Stimulated activated naive CD4-positive, alpha-beta T cell treated with Interleukin-2 at 50 U/mL for 16 hours (primary cell): ENCODE measurements at regions not wholly inside any gene's neighbourhood (a gene's known extent, or its start where the extent isn't known, plus 50 kb on each side); places are given as distances from the start of the nearest gene placed in this dataset.
A peak's percentile ranks its signal among the peaks of the same experiment; 100 is the strongest.
"Not testable (repeated sequence)": the region's sequence is repeated elsewhere in the genome, so short reads cannot be mapped to it uniquely, and the experiment has no call there.

Experiments
- DNase-seq: peaks from one replicate; lab custom pipeline; 2025; lab: John Stamatoyannopoulos, UW

DNA sequence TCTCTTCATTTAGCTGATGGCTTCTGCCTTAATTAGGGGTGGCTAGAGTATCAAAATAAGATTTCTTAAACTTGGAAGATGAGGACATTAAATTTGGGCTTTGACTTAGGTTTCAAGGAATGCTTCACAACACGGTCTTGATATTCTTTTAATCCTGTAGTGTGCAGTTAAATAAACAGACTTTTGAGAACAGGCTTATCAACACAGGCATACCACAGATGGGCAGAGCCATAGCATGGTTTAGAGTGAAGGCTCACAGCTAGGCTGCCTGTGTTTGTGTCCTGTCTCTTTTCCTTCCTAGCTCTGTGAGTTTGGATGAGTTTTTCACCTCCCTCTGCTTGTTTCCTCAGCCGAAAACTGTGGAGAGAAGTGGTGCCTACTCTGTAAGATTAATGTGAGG is 102.3 kb upstream of the IPO9 start:
- no peak for DNase-seq

DNA sequence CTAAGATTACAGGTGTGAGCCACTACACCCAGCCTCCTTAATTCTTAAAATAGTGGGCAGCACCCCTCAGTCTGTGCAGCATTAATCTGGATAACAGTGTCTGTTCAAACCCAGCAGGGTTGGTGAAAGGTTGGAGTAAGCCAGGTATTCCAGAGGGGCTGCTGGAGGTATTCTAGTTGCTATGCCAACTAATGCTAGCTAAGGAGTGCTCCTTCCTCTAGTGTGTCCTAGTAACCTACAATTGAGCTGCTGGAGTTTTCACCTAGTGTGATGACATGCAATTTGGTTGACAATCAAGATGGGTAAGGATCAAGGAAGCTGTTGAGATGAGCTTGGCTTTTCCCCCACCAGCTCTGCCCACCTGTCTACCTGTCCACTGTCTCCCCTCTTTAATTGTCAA is 100.2 kb upstream of the IPO9 start:
- DNase-seq = no peak

DNA sequence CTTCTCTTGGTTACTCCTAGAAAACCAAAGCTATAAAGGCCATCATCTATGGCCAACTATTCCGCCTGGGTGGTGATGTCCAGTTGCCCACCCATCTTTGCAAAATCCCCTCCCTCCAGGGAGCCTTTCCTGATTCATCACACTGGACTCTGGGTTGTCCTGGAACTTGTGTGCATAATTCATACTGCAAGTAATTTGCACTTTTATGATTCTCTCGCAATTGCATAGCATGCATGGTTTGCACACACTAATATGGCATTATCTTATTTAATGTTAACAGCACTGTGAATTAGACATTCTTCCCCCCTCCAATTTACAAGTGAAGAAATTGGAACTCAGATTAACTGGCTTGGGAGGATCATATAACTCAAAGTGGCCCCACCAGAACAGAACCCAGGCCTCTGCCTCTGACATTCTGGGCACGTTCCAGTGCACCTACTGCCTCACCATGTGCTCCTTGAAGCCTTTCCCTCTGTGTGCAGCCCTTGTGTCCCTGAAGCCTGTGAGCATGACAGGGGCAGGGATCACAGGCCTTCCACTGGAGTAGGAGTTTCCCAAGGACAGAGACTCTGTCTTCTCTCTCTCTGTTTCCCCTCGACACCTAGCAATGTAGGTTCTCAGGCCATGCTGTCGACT is 98.9 kb upstream of the IPO9 start:
- DNase-seq = no peak

DNA sequence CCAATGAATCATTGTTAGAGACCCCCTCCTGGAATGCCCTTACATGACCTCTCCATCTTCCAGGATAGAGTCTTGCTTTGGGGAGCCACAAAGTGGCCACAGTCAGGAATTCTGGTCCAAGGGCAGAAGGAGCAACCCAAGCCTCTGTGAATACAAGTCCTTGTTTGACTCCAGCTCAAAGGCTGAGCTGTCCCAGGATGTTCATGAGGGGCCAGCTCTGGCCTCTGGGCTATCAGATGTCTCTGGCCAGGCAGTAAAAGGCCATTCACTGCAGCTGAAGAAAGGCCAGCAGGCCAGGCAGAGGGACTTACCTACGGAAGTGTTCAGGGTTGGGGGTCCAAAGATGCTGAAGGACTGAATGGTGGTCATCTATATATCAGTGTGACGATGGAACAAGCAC is 98.3 kb upstream of the IPO9 start:
- no peak for DNase-seq

DNA sequence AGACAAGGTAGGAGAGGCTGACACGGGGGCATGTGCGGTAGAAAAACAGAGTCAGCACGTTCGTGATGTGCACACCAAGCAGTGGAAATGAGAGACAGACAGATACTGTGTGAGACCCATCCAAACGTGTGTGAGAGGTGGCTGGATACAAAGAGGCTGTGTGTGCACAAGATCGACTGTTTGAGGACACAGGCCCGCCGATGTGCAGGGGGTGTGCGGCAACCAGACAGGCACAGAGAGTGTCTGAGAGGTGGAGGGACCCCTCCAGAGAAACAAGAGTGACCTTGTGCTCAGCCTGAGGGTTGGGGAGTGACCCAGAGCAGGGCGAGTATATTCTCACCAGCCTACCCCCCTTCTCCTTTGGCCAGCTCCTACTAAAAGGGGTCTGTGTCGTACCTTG is 97.8 kb upstream of the IPO9 start:
- no peak for DNase-seq

DNA sequence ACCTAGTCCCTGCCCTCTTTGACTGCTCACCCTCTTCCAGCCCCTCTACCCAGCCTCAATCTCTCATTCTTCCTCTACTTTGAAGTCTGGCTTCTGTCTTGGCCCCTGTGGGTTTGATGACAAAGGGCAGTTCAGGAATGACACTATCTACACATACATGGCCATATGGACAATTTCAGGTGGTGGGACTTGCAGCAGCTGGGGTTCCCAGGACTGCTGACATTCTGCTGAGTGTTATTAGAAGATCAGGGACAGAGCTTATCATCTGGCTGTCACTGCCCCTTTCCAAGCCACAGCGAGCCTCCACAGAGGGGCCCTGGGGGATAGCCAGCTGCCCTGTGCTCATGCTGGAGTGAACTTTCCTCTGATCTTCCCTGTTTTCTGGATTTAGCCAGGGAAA is 97.4 kb upstream of the IPO9 start:
- DNase-seq = no peak

DNA sequence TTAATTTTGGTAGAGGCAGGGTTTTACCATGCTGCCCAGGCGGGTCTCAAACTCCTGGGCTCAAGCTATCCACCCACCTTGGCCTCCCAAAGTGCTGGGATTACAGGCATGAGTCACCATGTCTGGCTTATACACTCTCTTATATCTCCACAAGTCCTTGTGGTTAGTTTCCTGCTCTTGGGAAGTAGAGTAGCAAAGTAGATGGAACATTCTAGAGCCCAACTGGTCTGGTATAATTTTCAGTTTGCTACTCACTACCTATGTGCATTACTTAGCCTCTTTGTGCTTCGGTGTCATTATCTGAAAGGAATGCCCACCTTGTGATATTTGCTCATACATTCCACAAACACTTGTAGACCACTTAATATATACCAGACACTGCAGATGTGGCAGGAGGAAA is 96.6 kb upstream of the IPO9 start:
- DNase-seq = no peak

DNA sequence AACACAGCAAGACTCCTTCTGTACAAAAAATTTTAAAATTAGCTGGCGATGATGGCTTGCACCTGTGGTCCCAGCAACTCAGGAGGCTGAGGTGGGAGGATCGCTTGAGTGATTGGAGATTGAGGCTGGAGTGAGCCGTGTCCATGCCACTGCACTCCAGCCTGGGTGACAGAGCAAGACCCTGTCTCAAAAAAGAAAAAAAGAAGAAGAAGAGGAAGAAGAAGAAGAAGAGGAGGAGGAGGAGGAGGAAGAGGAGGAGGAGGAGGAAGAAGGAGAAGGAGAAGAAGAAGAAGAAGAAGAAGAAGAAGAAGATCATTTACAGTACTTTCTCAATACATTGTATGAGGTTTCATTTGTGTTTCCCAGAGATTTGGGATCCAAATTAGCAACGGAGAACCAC is 94.7 kb upstream of the IPO9 start:
- DNase-seq = not testable (repeated sequence)

DNA sequence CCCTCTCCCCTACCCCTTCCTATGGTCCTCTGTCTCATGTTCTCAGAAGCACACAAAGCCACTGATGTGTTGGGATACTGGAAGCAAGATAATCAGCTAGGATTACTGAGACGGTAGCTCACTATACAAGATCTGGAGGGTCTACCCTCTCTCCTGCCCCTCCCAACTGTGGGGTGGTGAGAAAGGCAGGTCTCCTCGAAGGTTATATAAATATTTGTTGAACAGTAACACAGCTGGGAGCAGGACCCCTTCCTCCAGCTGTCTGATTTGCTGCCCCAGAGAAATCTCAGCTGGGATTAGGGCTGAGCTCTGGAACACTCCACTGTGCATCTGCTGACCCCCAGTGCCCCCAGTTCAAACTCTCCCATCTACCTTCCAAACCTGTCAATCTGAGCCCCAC is 94.2 kb upstream of the IPO9 start:
- DNase-seq = no peak

DNA sequence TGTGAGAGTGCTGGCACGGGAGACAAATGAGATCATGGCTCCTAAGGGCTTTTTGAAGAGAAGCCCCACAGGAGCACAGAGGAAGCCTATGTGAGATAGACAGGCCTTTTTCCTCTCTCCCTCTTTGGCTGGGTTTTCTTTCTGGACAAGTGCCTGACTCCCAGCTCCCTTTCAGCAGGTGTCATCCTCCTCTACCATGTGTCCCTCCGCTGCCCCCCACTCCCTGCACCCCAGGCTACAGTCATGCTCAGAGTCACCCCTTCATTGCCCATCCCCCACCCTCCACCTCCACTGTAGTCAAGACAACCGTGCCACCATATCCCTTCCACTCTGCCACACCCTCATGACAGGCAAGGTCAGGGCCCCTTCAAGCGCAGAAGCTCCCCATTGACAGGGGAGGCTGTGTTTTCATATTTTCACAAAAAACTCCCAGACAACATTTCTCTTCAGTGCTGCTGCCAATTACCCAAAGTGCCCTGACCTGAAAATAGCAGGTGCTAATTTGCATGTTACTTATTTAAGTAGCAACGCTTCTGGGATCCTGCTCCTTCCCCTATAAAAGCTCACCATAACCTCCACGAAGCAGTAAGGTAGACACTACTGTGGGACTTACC is 92.1 kb upstream of the IPO9 start:
- DNase-seq = no peak

DNA sequence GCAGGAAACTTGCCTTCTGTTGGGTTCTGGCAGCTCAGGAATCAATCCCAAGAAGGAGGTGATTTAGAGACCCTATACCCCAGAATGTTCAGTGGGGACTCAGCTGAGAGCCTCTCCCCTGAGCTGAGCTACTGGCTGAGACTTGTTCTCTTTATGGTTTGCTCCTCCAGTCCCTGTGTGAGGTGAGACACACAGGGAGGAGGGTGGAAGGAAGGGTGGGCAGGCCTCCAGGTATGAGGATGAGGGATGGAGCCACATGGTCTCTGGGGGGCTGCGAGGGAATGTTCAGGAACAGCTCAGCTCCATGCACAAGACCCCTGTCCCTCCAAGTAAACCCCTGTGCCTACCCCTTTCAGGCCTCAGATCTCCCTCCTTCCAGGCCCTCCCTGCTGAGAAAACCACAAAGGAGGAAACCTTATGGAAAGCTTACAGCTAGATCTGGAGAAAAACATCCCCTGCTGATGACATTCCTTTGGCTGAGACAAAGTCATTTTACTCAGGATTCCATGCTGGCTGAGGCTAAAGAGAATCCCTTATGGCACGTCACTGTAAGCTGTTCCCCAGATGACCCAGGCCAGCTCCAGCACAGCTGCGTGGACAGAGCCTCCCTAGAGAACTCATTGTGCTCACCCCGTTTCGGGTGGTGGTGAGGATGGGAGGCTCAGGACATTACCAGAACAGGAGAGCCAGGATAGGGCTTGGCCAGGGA is 91.5 kb upstream of the IPO9 start:
- no peak for DNase-seq

DNA sequence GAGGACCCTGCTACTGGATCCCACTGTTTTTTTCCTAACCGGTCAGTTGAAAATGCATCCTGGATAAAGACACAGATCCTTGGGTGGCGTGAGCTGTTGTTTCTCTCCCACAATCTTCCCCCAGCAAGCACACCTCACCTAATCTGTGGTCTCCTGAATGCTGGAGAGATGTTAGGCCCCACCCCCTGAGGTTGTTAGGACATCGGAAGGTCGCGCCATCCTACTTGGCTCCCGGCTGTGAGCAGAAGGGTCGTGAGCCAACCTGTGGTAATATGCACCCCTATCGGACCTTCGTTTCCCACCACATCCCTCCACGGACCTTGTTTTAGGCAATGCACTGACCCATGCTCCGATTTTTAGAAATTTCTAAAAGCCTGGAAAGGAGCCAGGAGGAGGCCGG is 89.9 kb upstream of the IPO9 start:
- no peak for DNase-seq

DNA sequence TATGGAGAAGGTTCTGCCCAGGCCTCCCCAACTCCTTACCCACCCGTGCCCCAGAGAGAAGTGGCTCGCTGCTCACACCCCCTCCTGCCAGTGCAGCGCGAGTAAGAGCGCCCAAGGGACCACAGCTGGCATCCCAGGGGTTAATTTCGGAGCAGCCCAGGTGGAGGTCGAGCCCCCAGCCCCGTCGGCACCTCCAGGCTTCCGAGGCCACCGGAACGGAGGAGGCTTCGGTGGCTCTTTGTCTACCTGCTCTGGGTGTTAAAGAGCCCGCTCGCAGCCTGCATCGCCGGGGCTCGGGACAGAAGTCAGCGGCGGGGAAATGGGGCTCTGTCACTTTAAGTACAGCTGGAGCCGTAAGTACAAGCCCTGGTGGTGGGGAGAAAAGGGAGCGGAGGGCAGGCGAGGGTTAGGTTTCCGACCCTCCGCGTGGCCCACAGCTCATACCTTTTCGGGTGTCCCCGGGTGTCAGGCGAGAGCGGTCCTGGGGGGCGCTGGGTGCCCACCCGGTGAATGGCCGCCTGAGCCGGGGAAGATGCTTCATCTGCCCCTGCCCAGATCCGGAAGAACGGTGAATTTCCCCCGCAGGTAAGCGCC is 89.4 kb upstream of the IPO9 start:
- DNase-seq = peak; percentile 42

DNA sequence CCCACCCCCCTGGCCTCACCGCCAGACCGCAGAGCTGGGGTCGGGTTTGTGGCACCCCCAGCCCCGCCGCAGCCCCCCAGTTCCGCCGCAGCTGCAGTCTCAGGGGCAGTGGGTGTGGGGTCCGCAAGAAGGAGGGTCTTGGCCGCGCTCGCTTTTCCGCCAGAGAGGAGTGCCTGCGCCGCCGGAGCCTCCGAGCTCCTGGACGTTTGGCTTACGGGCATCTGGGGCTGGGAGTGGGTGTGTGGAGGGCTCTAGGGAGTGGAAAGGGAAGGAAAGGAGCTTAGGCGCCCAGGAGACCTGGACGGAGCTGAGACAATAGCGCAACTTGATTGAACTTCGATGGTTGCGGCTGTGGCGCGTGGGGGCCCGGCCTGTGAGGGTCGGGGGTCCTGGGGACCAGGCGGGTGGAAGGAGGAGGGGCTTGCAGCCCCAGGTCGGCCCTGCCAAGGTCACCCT is 88.8 kb upstream of the IPO9 start:
- peak; percentile 4 for DNase-seq

DNA sequence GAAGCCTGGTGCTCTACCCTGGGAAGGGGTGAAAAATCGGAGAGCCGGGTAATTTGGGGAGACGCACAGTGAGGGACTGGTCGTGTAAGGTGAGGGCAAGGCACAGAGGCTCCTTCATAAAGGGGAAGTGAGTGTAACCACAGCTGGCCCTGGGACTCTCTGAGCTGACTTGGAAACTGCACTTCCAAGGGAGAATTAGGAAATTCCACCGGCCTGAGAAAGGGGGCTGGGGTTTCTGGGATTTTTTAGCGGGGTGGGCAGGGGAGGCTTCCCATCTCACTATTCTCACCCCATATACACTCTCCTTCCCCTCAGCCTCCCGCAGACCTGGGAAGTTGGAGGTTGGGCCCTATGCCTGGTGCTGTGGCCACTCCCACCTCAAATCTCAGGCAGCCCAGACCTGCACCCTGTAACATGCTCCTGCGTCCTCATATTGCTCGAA is 88.3 kb upstream of the IPO9 start:
- no peak for DNase-seq

DNA sequence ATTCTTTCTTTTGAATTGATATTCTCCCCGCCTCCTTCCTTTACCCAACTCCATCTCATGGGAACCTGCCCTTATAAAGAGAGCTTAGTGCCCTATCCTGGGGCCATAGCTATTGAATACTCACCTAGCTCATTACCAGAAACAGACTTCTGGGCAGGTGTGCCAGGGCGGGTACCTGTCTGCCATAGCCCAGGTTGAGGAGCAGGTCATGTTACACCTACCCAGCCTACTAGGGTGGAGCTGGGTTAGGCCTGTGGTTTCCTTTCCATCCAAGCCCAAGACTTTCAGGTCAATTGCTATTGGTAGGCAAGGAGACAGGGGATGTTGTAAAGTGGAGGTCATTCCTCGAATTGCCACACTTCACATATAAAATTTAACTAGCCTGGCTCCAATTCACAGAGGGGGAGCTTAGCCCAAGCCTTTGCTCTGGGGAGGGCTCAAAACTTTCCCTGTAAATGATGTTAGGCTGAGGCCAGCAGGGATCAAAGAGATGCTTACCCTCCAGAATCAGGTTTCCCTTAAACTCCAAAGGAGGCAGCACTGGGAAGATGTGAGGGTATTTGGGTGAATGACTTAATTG is 87.1 kb upstream of the IPO9 start:
- DNase-seq = no peak

DNA sequence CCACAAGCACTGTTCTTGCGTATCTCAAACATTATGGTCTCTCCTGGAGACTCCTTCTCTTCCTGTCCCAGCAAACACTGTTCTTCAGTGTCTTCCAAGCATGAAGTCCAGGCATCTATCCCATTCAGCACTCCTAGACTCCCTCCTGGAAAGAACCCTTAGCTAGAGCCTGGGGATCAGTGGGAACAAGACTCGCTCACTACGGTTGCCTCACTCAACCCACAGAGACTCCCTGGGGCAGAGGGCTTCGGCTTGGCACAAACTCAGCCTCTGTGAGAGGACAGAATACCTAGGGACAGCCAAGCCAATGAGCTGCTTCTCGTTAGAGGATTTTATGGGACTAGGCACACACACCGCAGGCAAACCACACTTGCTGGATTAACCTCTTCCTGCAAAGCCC is 86.5 kb upstream of the IPO9 start:
- no peak for DNase-seq

DNA sequence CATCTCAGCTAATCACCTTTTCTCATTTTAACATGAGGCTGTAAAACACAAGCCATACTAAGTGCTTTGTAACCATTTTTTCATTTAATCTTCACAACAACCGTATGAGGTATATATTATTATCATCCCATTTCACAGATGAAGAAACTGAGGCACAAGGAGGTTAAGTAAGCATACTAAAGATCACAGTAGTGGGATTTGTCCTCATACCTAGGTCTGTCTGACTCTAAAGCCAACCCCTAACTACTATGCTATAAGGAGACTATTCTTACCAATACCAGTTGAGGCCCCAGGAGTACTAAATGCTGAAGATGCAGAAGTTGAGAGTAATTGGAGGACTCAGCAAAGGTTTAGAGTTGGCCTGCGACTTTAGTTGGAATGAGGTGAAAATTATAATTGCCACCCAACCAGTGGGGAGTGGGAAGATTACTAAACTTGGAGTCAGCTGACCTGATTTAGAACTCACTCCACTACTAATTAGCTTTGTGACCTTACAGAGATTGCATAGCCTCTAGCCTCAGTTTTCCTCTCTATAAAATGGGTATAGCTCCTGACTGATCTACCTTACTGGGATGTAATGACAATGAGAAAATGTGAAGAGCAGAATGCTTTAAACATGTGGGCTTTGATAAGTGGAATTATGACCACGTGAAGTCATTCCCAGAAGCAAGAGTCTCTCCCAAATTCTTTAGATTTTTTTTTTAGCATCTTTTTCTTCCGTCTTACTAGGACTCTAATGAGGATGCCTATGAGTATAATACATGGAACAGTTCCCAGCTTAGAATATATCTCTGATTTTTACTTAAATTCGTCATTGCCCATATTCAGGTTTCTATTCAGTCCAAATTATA is 85.8 kb upstream of the IPO9 start:
- no peak for DNase-seq

DNA sequence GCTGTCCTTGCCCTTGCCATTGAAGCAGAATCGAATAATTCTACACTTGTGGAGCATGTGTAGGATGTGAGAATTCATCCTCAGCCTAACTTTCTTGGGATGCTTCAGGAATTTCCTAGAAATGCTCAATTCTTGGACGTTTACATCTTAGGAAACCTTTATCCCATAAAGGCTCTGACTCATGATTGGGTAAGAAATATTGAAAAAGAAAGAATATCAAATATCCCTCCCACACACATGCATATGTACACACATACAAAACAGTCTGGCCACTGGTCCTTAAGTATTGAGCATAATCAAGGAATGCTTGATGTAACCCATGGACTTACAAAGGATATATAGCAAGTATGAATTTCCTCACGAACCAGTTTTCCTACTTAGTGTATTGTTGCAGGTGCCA is 83.9 kb upstream of the IPO9 start:
- DNase-seq = no peak

DNA sequence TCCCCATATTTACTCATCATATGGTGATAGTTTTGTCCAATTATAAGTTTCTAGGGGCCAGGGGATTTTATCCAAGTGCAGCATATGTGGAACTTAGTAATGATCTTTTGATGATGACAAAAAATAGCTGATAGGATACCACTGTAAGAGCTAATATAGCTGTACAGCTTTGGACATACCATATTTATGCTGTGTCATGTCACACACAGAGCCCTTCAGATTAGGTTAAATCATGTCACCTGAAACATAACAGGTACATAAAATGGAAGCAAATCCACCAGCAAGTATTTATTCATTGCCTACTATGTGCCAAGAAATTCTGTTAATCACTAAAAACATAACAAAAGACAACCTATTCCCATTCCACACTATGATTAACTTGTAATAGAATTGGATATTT is 82.8 kb upstream of the IPO9 start:
- DNase-seq = no peak

DNA sequence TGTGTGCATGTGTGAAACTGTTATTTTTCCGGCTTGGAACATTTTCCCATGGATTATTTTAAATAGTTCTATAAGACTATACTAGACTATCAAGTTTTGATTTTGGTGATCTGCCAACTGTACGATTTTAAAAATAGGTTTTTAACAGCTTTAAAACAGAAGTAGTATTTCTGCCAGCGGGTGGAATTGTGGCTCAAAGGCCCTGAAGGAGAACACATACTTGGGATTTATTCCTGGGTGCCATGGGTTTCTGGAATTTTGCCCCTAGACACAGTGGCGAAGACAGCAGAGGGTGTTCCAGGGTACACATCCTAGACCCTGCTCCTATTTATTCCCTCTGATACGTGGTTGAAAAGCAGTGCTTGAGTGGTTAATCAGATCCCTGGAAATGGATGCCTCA is 81.7 kb upstream of the IPO9 start:
- DNase-seq = no peak

DNA sequence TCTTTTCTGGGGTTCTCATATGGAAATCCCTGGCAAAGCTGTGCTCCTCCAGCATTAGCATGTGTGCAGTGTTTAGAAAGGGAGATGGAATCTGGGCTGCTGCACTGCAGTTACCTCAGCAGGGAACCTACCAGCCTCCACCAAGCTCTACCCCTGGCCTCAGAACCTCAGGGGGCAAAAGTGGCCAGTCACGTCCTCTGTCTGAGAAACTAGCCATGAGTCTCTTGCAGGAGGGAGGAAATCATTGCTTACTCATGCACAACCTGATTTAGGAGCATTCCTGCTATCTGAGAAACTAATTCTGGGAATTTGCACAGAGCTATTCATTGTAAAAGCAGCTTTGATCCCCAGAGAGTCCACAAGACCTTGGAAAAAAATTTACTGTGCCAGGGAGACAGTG is 80.6 kb upstream of the IPO9 start:
- DNase-seq = no peak
